ENCODE measurements at regions not wholly inside any gene's neighbourhood (a gene's known extent, or its start where the extent isn't known, plus 50 kb on each side); places are given as distances from the start of the nearest gene placed in this dataset.
A peak's percentile ranks its signal among the peaks of the same experiment; 100 is the strongest.

- H3F3A ChIP-seq (ENCODE audit: low read length, unreplicated experiment): no peaks in the 10 kb centered on the region
- ChIA-PET POLR2A (ENCODE audit: unreplicated experiment) (no interaction called here), CTCF (no interaction called here)
- TF ChIP-seq EZH2 (IDR thresholded peaks at IDR 0.05; ENCODE audit: low read length, unreplicated experiment) (no peak), EZH2phosphoT487 (IDR thresholded peaks at IDR 0.05; ENCODE audit: borderline replicate concordance, low read length) (no peak), CTCF (conservative IDR thresholded peaks at IDR 0.05; ENCODE audit: low read depth, low read length) (no peak)
- no peaks in the 10 kb centered on the region for H3K79me2 ChIP-seq (ENCODE audit: low read length)
- H3K9ac ChIP-seq (ENCODE audit: low read length): no peak overlapping the region
- H3K4me1 ChIP-seq (ENCODE audit: insufficient read depth, low read length): no peaks in the 10 kb centered on the region
- H3K36me3 ChIP-seq (ENCODE audit: low read depth, low read length): no peaks in the 10 kb centered on the region
- no peak overlapping the region for H3K4me2 ChIP-seq (ENCODE audit: low read length)
- no peaks in the 10 kb centered on the region for H4K20me1 ChIP-seq (ENCODE audit: low read length)
- no TSS peak for BruUV-seq (replicated peaks)
- ATAC-seq (no peak), DNase-seq (peak; percentile 7)
- no peaks in the 10 kb centered on the region for H3K27me3 ChIP-seq (ENCODE audit: low read length)
- H3K4me3 ChIP-seq (ENCODE audit: low read length): no peak overlapping the region
- no peak overlapping the region for H2AFZ ChIP-seq (ENCODE audit: low read length)
- no peak overlapping the region for H3K27ac ChIP-seq (ENCODE audit: low read length)
- intact Hi-C loops (cut with micrococcal nuclease): no loop called here
- H3K9me2 ChIP-seq (replicated peaks; ENCODE audit: low read length): no peaks in the 10 kb centered on the region
- peaks cover 6% of the 10 kb centered on the region; the same call in 1 of the 2 replicates for H3K9me3 ChIP-seq (ENCODE audit: low read length)
Observed at GRCh38 chr5:101561018-101561417, 657.9 kb upstream of the ST8SIA4 start.

- Histone ChIP-seq H3K4me3 (ENCODE audit: low read length) (no peak overlapping the region), H3K9me3 (ENCODE audit: low read length) (no peaks in the 10 kb centered on the region), H4K20me1 (ENCODE audit: low read length) (no peaks in the 10 kb centered on the region), H3K4me2 (ENCODE audit: low read length) (no peak overlapping the region), H3K9ac (ENCODE audit: low read length) (no peak overlapping the region), H3K4me1 (ENCODE audit: insufficient read depth, low read length) (no peaks in the 10 kb centered on the region), H2AFZ (ENCODE audit: low read length) (no peak overlapping the region), H3K79me2 (ENCODE audit: low read length) (no peaks in the 10 kb centered on the region), H3K27me3 (ENCODE audit: low read length) (no peaks in the 10 kb centered on the region), H3K27ac (ENCODE audit: low read length) (no peak overlapping the region), H3K36me3 (ENCODE audit: low read depth, low read length) (no peaks in the 10 kb centered on the region), H3F3A (ENCODE audit: low read length, unreplicated experiment) (no peaks in the 10 kb centered on the region), H3K9me2 (replicated peaks; ENCODE audit: low read length) (no peaks in the 10 kb centered on the region)
- POLR2A ChIA-PET (ENCODE audit: unreplicated experiment): no interaction called here
- DNase-seq: peak; percentile 29
- intact Hi-C loops (cut with micrococcal nuclease): no loop called here
- no TSS peak for BruUV-seq (replicated peaks)
- ATAC-seq: peak; percentile 81
- CTCF ChIA-PET: no interaction called here
- TF ChIP-seq EZH2 (IDR thresholded peaks at IDR 0.05; ENCODE audit: low read length, unreplicated experiment) (no peak), CTCF (conservative IDR thresholded peaks at IDR 0.05; ENCODE audit: low read depth, low read length) (no peak), EZH2phosphoT487 (IDR thresholded peaks at IDR 0.05; ENCODE audit: borderline replicate concordance, low read length) (no peak)
Observed at GRCh38 chr5:101543780-101544179, 640.7 kb upstream of the ST8SIA4 start.

DNA sequence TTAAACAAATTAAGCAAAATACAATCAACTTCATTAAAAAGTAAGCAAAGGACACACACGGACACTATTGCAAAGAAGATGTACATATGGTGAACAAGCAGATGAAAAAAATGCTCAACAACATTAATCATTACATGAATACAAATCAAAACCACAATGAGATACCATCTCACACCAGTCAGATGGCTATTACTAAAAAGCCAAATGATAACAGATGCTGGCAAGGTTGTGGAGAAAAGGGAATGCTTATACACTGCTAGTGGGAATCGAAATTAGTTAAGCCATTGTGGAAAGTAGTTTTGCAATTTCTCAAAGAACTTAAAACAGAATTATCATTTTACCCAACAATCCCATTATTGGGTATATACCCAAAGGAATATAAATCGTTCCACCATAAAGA, 636.2 kb upstream of the ST8SIA4 start:
- Histone ChIP-seq H3K27me3 (ENCODE audit: low read length) (no peaks in the 10 kb centered on the region), H2AFZ (ENCODE audit: low read length) (no peak overlapping the region), H3F3A (ENCODE audit: low read length, unreplicated experiment) (no peaks in the 10 kb centered on the region), H3K27ac (ENCODE audit: low read length) (no peak overlapping the region), H4K20me1 (ENCODE audit: low read length) (no peaks in the 10 kb centered on the region), H3K4me3 (ENCODE audit: low read length) (no peak overlapping the region), H3K9me3 (ENCODE audit: low read length) (no peaks in the 10 kb centered on the region), H3K4me2 (ENCODE audit: low read length) (no peak overlapping the region), H3K36me3 (ENCODE audit: low read depth, low read length) (no peaks in the 10 kb centered on the region), H3K9ac (ENCODE audit: low read length) (no peak overlapping the region), H3K4me1 (ENCODE audit: insufficient read depth, low read length) (no peaks in the 10 kb centered on the region), H3K9me2 (replicated peaks; ENCODE audit: low read length) (no peaks in the 10 kb centered on the region), H3K79me2 (ENCODE audit: low read length) (no peaks in the 10 kb centered on the region)
- BruUV-seq (replicated peaks): no TSS peak
- intact Hi-C loops (cut with micrococcal nuclease): no loop called here
- no peak for ATAC-seq
- no peak for DNase-seq
- TF ChIP-seq EZH2phosphoT487 (IDR thresholded peaks at IDR 0.05; ENCODE audit: borderline replicate concordance, low read length) (no peak), CTCF (conservative IDR thresholded peaks at IDR 0.05; ENCODE audit: low read depth, low read length) (no peak), EZH2 (IDR thresholded peaks at IDR 0.05; ENCODE audit: low read length, unreplicated experiment) (no peak)
- POLR2A ChIA-PET (ENCODE audit: unreplicated experiment): no interaction called here
- CTCF ChIA-PET: no interaction called here

Data from PC-3 (cell line).